ENCODE measurements at regions not wholly inside any gene's neighbourhood (a gene's known extent, or its start where the extent isn't known, plus 50 kb on each side); places are given as distances from the start of the nearest gene placed in this dataset.

GRCh38 chr3:69591164-69591736 lies 148.0 kb upstream of the MITF start:
- no peak for TF ChIP-seq POLR2AphosphoS5 (IDR thresholded peaks at IDR 0.05; ENCODE audit: low read depth, low read length)
- no peak for TF ChIP-seq RFX5 (IDR thresholded peaks at IDR 0.05; ENCODE audit: low read length)
- TF ChIP-seq TEAD4 (IDR thresholded peaks at IDR 0.05; ENCODE audit: borderline replicate concordance, insufficient read depth) = no peak
- no peak for TF ChIP-seq NFIC (IDR thresholded peaks at IDR 0.05; ENCODE audit: borderline replicate concordance)
- no peak for TF ChIP-seq YY1 (IDR thresholded peaks at IDR 0.05; ENCODE audit: low read depth)
- TF ChIP-seq, protein P1, sequence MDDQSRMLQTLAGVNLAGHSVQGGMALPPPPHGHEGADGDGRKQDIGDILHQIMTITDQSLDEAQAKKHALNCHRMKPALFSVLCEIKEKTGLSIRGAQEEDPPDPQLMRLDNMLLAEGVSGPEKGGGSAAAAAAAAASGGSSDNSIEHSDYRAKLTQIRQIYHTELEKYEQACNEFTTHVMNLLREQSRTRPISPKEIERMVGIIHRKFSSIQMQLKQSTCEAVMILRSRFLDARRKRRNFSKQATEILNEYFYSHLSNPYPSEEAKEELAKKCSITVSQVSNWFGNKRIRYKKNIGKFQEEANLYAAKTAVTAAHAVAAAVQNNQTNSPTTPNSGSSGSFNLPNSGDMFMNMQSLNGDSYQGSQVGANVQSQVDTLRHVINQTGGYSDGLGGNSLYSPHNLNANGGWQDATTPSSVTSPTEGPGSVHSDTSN (IDR thresholded peaks at IDR 0.05) = no peak
- TF ChIP-seq CHD2 (IDR thresholded peaks at IDR 0.05; ENCODE audit: low read length, partially characterized antibody) = no peak
- TF ChIP-seq EP300 (IDR thresholded peaks at IDR 0.05; ENCODE audit: borderline replicate concordance in 1 of 2, low read depth in 1 of 2, low read length in 1 of 2) = no peak
- TF ChIP-seq, protein P2, sequence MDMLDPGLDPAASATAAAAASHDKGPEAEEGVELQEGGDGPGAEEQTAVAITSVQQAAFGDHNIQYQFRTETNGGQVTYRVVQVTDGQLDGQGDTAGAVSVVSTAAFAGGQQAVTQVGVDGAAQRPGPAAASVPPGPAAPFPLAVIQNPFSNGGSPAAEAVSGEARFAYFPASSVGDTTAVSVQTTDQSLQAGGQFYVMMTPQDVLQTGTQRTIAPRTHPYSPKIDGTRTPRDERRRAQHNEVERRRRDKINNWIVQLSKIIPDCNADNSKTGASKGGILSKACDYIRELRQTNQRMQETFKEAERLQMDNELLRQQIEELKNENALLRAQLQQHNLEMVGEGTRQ (IDR thresholded peaks at IDR 0.05; ENCODE audit: borderline replicate concordance, low read depth, low read length) = no peak
- TF ChIP-seq, protein P3, sequence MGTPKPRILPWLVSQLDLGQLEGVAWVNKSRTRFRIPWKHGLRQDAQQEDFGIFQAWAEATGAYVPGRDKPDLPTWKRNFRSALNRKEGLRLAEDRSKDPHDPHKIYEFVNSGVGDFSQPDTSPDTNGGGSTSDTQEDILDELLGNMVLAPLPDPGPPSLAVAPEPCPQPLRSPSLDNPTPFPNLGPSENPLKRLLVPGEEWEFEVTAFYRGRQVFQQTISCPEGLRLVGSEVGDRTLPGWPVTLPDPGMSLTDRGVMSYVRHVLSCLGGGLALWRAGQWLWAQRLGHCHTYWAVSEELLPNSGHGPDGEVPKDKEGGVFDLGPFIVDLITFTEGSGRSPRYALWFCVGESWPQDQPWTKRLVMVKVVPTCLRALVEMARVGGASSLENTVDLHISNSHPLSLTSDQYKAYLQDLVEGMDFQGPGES (IDR thresholded peaks at IDR 0.05; ENCODE audit: low read depth, low read length) = no peak
- no peak for TF ChIP-seq GATA2 (CRISPR knock-in tag; IDR thresholded peaks at IDR 0.05)
- no peak for TF ChIP-seq USF1 (IDR thresholded peaks at IDR 0.05; ENCODE audit: borderline replicate concordance, low read depth)
- no peak for TF ChIP-seq TAF1 (IDR thresholded peaks at IDR 0.05; ENCODE audit: borderline replicate concordance, low read depth, low read length)
- TF ChIP-seq MAX (IDR thresholded peaks at IDR 0.05; ENCODE audit: low read depth) = no peak
- TF ChIP-seq EZH2phosphoT487 (IDR thresholded peaks at IDR 0.05; ENCODE audit: borderline replicate concordance, low read depth) = no peak
- TF ChIP-seq MEF2A (IDR thresholded peaks at IDR 0.05; ENCODE audit: borderline replicate concordance, low read depth) = no peak
- TF ChIP-seq ELF1 (IDR thresholded peaks at IDR 0.05) = no peak
- Histone ChIP-seq H3K27ac (ENCODE audit: low read depth in 2 of 2, low read length in 1 of 2) (no peak overlapping the region), H3K79me2 (ENCODE audit: insufficient read depth) (no peaks in the 10 kb centered on the region), H3K9ac (no peak overlapping the region), H3K4me1 (ENCODE audit: control insufficient read depth in 1 of 2, insufficient read depth in 2 of 2, low read depth in 1 of 2, low read length in 1 of 2) (no peaks in the 10 kb centered on the region), H3K9me3 (no peaks in the 10 kb centered on the region), H3F3A (replicated peaks; ENCODE audit: insufficient read depth) (no peaks in the 10 kb centered on the region), H3K4me3 (ENCODE audit: low read depth in 2 of 2, low read length in 1 of 2) (no peak overlapping the region), H3K9me2 (no peaks in the 10 kb centered on the region), H4K20me1 (ENCODE audit: insufficient read depth) (no peaks in the 10 kb centered on the region), H3K36me3 (replicated peaks in 1 of 2; ENCODE audit: control insufficient read depth in 1 of 2, insufficient read depth in 2 of 2, low read length in 1 of 2) (no peaks in the 10 kb centered on the region), H2AFZ (ENCODE audit: low read depth) (no peak overlapping the region), H3K4me2 (no peak overlapping the region), H3K27me3 (ENCODE audit: insufficient read depth) (no peaks in the 10 kb centered on the region)
- CTCF ChIA-PET = no interaction called here
- 25% methylated on average over 4 of the region's 4 CpGs for WGBS (ENCODE audit: low lambda C conversion rate)
- POLR2A ChIA-PET = no interaction called here
- no peak for DNase-seq

Measured in SK-N-SH (cell line).